Sciatic nerve (tissue), 2 donors: ENCODE measurements at regions not wholly inside any gene's neighbourhood (a gene's known extent, or its start where the extent isn't known, plus 50 kb on each side); places are given as distances from the start of the nearest gene placed in this dataset.

Source experiments
- ATAC-seq: fragments of 200-7000 bp; cut with Tn5 transposase; one replicate; pipeline ENCODE4 v1.9.1; 2020; ENCODE audit warnings: mild to moderate bottlenecking, moderate library complexity
- DNase-seq: peaks from one replicate; pipeline ENCODE4 v3.0.0-alpha.2; 2020; ENCODE audit warnings: low spot score
- intact Hi-C: fragments of 100-400 bp; cut with DNase I; formaldehyde crosslinking; loops from one replicate; pipeline ENCODE4 v1.14.2; 2022
- donor health status: DM: no; HTN: no; CAD: no.
- donor health status: DM: no; HTN: no; CAD: no.

DNA sequence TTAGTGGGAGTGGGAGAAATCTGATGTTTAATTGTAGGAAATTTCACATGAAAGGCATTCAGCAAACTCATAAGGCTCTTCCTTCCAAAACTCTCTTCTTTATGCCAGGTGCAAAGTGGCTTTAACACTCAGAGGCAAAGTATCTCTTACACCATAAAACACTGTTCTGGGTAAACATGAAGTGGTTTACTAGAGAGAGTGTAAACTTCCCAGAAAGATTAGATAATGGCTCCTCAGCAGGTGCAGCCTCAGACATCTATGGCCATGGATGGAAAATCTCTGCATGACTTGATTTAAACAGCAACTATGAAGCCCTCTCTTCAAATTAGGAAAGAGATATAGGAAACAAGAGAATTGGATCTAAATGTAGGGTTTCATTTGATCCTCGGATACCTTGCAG is 583.1 kb upstream of the SALL1 start:
- no peak for DNase-seq
- intact Hi-C loops: no loop called here
- ATAC-seq: no peak

DNA sequence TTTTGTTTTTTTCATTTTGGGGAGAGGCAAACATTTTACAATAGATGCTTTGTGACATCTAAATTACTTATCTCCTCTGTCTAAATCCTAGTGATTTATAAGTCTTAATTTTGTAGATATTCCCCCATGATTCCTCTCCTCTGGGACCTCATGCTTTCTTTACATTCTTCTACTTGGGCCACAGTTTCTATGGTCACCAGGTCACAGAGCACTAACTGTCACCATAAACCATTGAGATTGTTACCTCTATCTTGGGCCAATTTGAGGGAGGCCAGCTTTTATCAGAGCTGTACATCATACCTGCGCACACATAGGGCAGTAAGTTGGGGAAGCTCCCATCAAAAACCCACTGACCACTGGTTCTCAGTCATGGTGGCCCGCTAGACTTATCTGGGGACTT is 582.1 kb upstream of the SALL1 start:
- no peak for ATAC-seq
- DNase-seq: no peak
- intact Hi-C loops: no loop called here

DNA sequence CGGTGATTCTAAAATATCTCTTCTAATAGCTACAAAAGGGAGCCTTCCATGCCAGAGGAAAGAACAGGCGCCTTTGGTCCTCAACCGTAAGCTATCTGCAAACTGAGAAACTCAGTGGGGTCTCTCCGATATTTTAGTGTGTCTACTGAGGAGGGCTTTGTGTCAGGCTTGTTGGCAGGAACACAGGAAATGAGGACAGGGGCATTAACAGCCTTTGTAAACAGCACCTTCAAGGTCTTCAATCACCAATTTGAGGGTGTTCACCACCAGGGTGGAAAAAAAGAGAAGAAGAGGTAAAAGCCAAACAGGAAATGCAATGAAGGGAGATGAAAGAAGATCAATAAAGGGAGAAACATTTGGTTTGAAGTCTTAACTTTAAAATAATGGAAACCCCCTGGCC is 580.1 kb upstream of the SALL1 start:
- ATAC-seq: no peak
- intact Hi-C loops: no loop called here
- DNase-seq: no peak

DNA sequence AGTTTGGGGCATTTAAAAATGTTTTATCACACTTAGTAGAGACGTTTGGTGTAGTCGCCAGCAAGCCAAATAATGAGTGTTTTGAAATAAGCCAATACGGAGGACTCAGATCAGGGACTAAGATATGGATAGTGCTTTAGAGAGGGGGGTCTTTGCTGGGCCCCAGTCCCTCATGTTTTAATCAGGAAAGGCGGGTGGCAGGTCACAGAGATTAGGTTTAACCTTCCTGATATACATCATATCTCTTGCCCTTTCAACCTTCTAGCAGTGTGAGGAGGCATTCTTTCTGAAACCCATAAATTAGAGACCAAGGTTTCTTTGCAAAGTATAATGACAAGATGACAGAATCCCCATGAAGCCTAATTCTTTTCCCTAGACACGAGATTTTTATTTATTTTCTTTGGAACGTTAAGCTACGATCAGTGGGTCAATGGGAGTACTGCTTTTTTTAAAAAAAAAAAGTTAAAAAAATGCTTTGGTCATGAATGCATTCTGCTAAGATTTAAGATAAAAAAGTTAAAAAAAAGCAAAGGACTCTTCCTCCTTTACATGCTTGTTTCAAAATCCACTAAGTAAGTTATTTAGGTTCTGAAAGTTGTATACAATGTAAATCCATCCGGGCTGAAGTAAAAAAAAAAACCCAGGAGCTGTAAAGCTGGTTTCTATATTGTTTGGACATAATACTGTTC is 572.1 kb upstream of the SALL1 start:
- no peak for DNase-seq
- ATAC-seq: no peak
- intact Hi-C loops: no loop called here

DNA sequence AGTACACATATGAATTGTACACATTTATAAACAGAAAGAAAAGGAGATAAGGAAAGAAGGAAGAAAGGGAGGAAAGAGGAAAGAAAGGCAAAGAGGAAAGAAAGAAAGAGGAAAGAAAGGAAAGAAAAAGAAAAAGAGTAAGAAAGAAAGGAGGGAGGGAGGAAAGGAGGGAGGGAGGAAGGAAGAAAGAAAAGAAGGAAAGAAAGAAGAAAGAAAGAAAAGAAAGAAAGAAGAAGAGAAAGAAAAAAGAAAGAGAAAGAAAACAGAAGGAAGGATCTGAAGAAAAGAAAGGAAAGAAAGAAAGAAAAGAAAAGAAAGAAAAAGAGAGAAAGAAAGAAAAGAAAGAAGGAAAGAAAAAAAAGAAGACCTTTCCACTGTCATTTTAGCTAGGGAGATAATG is 571.4 kb upstream of the SALL1 start:
- ATAC-seq (no peak), DNase-seq (no peak)
- intact Hi-C loops: no loop called here

DNA sequence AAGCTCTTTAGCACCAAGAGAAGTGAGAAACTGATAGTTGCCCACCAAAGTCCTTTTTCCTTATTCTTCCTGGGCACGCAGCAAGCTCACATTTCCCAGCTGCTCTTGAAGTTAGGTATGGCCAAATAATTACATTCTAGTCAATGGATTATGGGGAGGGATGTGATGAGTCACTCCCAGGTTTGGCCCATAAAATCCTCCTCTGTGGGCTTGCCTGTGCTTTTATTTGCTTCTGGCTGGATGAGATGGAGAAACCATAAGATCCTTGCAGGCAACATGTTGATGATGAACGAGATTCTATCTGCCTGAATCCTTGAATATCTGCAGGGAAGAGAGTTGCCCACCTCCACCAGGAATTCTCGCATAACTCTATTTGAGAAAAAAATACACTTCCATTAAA is 568.3 kb upstream of the SALL1 start:
- intact Hi-C loops: no loop called here
- ATAC-seq (no peak), DNase-seq (no peak)

DNA sequence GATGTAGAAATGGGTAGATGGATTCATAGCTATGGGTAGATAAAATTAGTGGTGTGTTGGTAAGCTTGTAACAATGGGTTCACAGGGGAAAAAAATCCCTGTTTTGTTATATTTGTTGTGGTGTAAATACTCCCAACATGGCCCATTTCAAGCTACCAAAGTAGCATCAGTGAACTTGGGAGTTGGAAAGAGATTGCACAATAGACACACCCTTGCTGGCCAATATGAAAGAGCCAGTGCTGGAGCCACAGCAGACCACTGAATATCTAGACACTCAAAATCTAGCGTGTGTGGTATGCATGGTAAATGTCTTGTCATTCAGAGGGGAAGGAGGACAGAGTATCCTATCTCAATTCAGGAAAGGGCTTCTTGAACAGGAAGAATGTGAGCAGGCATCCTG is 565.1 kb upstream of the SALL1 start:
- intact Hi-C loops: no loop called here
- DNase-seq (no peak), ATAC-seq (no peak)

DNA sequence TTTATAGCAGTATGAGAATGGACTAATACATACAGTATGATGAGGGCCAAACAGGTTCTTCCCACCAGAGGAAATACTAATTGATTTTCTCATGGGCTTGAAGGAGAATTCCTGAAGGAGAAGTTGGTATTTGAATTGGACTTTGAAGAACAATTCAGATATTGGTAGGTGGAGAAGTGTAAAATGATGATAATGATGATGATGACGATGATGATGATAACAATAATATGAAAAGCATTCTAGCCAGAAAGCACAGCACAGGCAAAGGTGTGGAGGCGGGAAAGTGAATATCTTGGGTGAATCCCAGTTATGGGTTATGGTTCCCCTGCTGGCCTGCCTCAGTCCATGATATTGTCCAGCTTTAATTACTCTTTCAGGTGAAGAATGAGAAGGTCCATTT is 562.4 kb upstream of the SALL1 start:
- ATAC-seq: no peak
- intact Hi-C loops: no loop called here
- DNase-seq: no peak

DNA sequence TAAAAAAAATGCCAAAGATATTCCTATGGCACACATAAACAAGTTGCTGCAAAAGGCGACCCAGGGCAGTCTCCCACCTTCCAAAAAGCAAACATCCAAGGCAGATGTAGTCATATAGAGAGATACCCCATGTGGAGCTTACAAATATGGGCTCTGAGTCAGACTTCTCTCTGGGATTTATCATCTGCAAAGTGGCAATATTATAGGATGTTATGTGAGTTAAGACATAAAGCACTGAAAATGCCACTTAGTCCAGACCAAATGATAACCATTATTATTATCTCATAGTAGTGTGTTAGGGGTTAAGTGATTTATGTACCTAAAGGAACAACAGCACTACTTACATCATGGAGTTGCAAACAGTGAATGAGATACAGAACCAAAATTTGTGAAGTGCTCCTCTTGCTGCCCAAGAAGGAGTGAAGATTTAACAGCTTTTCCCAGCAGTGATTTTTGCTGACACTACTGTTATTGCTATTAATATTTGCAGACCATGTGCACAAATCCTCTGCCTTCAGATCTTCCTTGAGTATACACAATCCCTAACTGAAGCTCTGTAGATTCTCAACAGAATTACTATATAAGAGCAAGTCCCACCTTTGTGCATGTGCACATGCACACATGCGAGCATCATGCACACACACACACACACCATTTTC is 560.0 kb upstream of the SALL1 start:
- intact Hi-C loops: no loop called here
- DNase-seq (no peak), ATAC-seq (no peak)

DNA sequence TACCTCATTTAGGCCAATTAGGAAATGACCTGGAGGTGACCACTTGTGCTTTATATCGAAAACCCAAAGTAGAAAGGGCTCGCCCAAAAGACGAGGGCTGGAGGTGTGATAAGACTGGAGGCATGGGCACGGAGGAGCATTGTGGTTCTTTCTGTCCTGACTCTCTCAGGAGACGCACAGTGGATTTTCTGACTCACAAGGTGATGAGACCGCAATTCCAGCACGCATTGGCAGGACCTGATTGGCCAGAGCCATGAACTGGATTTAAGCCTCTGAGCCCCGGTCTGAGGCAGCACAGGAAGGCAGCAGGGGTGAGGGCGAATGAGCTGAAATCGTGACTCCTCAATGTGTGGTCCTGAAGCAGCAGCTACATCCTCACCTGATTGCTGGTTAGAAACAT is 559.1 kb upstream of the SALL1 start:
- no peak for DNase-seq
- intact Hi-C loops: no loop called here
- no peak for ATAC-seq

DNA sequence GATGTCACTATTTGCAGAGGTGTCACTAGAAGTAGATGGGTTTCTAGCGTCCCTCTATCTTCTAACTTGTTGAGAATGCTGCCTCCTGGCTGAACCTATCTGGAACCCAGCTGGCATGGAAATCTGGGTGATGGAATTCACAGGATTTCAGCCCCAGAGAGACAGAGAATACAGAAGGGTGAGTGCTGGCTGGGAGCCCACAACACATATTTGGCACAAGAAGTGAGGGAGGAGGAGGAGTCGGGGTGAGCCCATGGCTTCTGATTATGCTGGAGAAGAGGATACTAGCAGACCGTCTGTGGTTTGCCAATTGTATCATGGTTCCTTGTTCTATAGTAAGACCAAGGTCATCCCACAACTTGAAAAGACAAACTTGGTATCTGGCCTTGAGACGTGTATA is 557.8 kb upstream of the SALL1 start:
- DNase-seq: no peak
- intact Hi-C loops: no loop called here
- no peak for ATAC-seq

DNA sequence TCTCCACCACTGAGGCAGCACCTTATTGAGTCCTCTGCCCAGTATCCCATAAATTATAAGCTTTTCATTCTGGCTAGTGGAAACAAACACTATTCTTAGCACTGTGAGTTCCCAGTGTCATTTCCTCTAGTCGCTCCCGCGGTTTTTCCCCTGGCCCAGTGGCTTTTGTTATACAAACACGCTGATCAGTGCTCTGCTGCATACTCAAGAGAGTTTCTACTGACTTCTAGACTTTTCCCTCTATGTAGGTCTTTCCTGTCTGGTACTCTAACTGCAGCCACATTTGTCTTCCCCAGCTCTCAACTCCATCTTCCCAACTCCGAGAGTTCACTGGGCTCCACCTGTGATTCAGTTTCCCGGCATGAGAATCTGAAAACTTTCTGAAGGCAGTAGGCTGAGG is 556.6 kb upstream of the SALL1 start:
- DNase-seq (no peak), ATAC-seq (no peak)
- intact Hi-C loops: no loop called here

DNA sequence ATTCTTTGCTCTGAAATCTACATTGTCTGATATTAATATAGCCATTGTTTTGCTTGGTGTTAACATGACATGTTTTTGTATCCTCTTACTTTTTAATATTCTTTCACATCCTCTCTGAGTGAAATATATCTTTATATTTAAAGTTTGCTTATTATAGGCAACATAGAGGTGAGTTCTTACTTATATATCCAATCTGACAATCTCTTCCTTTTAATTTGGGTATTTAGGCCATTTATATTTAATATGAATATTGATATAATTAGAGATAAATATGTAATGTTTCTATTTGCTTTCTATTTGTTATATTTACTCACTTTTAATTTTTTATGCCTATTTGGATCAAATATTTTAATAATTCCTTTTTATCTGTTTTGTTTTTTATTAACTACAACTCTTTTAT is 554.1 kb upstream of the SALL1 start:
- intact Hi-C loops: no loop called here
- DNase-seq (no peak), ATAC-seq (no peak)

DNA sequence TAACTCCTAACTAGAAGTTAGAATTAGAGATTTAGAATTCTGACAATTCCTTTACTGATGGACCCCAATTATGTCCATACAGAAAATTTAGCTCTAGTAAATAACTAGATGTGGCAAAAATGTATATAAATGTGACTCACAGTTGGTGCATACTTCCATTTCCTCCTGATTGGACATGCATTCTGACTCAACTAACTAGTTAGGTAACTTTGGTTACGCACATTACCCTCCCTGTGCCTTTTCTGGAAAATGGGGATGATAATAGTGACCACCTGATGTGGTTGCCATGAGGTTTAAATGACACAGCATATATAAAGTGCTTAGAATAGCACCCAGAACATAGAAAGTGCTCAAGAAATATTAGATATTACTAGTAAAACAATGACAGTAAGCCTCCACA is 550.0 kb upstream of the SALL1 start:
- intact Hi-C loops: no loop called here
- DNase-seq (no peak), ATAC-seq (no peak)

DNA sequence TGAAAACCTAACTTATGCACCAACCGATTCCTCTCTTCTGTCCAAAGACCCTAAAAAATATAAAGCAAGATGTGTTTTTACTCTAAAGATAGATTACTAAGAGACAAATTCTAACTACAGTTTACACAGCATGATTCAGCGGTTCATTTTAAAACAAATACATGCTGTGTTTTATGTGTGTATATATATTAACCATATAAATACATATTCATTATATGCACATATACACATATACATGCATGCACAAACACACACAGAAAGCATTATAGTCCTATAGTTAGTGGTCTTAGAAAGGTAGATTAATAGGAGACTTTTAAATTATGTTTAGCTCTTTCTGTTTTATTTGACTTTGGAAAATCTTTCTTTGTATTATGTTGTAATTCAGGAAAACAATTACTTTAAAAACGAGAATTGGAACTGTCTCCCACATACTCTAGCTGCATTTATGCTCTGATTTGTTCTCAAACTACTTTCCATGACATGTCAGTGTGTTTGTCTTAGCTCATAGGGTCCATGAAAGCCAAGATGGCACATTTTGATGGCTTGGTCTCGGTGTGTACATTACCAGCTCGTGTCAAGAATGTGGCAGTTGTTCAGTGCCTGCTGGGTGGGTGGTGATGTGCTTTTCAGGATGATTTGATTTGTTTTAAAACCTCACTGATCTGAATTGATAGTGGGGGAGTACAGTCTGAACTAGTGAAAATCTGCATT is 548.8 kb upstream of the SALL1 start:
- DNase-seq (no peak), ATAC-seq (no peak)
- intact Hi-C loops: no loop called here

DNA sequence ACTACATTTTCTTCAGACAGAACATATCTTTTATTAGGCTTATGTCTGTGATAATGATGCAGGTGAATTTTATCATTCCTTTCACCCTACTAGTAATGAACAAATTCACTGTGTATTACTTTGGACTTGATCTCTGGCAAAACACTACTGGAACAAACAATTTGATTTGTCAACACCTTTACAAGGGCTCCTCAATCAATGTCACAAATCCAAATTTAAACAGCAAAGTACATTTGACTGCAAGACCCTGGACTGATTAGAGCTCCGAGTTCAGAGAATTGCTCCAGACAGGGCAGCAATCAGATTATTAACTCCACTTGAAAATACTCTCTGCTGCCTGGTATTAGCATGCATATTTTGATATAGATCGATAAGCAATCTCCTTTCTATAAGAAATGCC is 547.6 kb upstream of the SALL1 start:
- ATAC-seq: no peak
- no peak for DNase-seq
- intact Hi-C loops: no loop called here

DNA sequence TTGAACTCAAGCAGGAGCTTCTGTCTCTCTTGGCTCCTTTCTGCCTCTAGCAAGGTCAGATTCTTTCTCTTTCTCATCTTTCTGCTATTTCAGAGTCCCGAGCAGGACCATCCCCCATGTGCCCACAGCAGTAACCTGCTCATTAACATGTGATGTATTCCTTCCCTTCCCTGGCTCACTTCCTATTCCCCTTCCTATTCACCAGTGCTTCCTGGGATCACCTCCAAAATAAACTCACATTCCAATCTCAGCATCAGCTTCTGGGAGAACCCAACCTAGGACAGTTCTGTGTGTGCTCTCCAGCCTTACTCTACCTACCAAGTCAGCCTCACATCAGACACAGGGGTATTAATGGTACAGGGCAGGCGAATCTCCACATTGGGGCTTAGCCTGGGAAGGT is 546.4 kb upstream of the SALL1 start:
- intact Hi-C loops: no loop called here
- no peak for DNase-seq
- no peak for ATAC-seq

DNA sequence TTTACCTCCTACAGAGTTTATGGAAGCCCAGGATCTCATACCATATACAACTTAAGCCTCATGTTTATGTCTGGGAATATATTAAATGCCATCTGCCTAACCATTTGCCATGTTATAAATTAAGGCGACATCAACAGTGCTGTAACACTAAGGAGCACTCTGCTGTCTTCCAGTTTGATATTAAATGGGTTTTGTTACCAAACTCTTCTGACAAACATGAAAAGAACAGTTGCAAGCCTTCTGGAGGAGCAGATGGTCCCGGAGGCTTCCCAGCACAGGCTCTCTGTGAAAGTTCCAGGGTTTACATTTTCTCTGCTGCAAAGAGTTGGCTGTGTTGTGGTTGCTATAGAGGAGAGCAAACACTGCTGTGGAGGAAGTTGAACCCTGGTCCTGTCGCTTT is 545.3 kb upstream of the SALL1 start:
- ATAC-seq (no peak), DNase-seq (no peak)
- intact Hi-C loops: no loop called here

DNA sequence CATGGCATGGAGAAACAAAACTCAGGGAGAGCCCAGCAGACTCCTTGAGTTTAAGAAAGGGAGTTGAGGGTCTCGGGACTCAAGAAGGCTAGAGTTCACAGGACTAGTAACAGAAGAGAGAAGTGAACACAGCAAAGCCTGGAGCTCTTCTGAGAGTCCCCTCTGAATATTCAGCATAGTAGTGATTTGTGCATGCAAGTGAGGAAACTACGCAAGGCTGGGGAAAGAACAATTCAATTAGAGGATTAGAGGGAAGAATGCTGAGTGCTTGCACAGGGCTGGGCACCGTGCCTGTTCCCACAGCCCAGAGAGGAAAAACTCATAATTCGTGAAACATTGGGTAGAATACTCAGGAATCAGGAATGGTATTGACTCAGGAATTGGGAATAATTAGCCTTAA is 540.0 kb upstream of the SALL1 start:
- ATAC-seq (no peak), DNase-seq (no peak)
- intact Hi-C loops: no loop called here

DNA sequence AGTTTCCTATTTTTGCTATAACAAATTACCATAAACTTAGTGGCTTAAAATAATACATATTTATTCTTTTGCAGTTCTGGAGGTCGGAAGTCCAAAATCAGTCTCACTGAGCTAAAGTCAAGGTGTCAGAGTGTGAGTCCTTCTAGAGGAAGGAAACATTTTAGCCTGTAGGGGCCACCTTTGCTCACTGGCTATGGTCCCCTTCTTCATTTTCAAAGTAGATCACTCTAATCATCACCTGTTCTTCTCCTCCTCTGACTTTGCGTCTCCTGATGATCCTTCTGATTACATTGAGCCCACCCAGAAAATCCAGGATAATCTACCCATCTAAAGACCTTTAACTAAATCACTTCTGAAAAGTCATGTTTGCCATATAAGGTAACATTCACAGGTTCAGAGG is 534.4 kb upstream of the SALL1 start:
- DNase-seq: no peak
- ATAC-seq: no peak
- intact Hi-C loops: no loop called here

DNA sequence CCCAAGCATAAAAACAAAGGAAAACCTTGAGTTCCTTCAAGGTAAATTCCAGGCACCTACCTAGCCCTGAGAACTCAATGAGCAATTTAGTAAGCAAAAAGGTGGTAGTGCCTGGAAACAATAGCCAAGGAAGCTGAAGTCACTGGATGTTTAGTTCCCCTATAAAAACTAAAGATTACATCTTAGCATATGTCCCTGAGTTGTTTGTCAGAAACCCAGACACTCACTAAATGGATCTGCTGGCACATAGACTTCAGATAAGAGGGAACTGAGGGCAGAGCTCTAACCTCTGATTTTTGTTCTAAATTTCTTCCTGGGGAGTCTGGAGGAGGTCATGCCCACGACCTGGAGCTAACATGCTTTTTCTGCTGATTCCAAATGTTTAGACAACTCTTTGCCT is 532.8 kb upstream of the SALL1 start:
- ATAC-seq (no peak), DNase-seq (no peak)
- intact Hi-C loops: no loop called here
